Thyroid gland (tissue), 4 donors: ENCODE measurements at regions not wholly inside any gene's neighbourhood (a gene's known extent, or its start where the extent isn't known, plus 50 kb on each side); places are given as distances from the start of the nearest gene placed in this dataset.

Source experiments
- POLR2A ChIP-seq, 2 donors: fragments of 450-650 bp; IDR thresholded peaks; one replicate each; pipeline ENCODE4 v1.6.1; 2017; ENCODE audit warnings: antibody characterized with exemption in 2 of 2, mild to moderate bottlenecking in 2 of 2, moderate library complexity in 1 of 2
- TF ChIP-seq, protein P1 (sequence below), 6 experiments: fragments of 200-600 bp in 3 of 6; fragments of 450-650 bp in 3 of 6; sonication (generic) in 3 of 6; IDR thresholded peaks; one replicate each; pipeline ENCODE4 v1.5.1; 2016 to 2019; ENCODE audit warnings: antibody characterized with exemption in 6 of 6, mild to moderate bottlenecking in 2 of 6, inconsistent platforms in 1 of 6, moderate library complexity in 1 of 6

DNA sequence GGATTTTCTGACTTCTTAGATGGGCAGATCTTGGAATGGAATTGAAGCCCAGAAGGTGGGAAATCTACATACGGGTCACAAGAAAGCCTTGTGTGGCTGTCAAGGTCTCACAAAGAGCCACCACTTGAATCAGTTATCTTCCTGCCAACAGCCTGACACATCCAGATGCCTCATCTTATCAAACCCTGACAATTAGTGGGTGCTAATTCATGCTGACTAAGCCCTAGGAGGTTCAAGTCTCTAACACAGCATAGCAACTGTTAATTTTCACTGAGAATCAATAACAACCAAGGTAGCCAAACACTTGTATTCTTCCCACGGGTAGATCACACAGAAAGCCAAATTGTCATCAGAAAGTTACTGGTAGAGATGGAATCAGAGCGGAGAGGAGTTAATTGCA, 222.2 kb downstream of the TMEM167A start:
- TF ChIP-seq POLR2A (IDR thresholded peaks at IDR 0.05), result no peak
- TF ChIP-seq, protein P1, sequence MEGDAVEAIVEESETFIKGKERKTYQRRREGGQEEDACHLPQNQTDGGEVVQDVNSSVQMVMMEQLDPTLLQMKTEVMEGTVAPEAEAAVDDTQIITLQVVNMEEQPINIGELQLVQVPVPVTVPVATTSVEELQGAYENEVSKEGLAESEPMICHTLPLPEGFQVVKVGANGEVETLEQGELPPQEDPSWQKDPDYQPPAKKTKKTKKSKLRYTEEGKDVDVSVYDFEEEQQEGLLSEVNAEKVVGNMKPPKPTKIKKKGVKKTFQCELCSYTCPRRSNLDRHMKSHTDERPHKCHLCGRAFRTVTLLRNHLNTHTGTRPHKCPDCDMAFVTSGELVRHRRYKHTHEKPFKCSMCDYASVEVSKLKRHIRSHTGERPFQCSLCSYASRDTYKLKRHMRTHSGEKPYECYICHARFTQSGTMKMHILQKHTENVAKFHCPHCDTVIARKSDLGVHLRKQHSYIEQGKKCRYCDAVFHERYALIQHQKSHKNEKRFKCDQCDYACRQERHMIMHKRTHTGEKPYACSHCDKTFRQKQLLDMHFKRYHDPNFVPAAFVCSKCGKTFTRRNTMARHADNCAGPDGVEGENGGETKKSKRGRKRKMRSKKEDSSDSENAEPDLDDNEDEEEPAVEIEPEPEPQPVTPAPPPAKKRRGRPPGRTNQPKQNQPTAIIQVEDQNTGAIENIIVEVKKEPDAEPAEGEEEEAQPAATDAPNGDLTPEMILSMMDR (IDR thresholded peaks at IDR 0.05), result no peak
